ENCODE measurements at regions not wholly inside any gene's neighbourhood (a gene's known extent, or its start where the extent isn't known, plus 50 kb on each side); places are given as distances from the start of the nearest gene placed in this dataset.
"Not testable (repeated sequence)": the region's sequence is repeated elsewhere in the genome, so short reads cannot be mapped to it uniquely, and the experiment has no call there.

- no peak for DNase-seq
Observed at GRCh38 chr14:85075694-85076476, 454.1 kb upstream of the FLRT2 start.

- not testable (repeated sequence) for DNase-seq
Observed at GRCh38 chr14:85077716-85078115, 452.2 kb upstream of the FLRT2 start.

DNA sequence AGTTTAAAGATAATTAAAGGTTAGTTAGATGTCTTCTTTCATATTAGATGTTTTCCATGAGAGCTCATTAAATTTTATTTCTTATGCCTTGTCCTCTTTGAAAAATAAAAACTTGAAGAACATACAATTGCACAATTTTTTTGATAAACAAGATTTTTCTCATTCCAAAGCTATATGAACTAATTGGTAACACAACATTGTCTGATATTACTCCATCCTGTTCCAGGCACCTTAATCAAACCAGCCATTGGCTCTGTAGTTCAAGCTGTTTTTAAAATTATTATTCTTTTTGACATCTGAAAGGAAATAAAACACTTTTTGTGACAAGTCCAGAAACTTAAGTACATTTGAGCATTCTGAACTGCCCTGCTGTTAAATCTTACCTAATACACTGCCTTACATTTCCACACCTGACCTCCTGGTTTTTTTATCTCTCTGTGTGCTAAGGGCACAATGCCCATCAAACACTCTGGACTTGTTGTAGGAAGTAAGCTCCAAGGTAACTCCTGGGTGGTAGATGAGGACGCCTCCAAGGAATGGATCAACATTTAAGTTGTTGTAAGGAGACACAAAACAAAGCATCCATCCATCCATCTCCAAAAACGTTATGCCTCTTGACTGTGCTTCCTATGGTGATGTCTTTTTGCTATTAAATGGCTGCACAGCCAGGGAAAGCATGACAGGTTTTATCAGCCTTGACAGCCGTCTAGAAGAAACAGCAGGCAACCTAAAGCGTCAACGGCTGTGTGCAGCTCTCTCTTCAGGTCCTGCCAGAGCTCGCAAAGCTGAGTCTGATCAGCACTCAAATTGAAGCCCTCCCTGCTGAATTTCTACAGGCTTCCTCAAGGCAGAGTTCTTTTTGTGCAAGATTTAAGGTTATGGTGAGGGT, 449.9 kb upstream of the FLRT2 start:
- no peak for DNase-seq

DNA sequence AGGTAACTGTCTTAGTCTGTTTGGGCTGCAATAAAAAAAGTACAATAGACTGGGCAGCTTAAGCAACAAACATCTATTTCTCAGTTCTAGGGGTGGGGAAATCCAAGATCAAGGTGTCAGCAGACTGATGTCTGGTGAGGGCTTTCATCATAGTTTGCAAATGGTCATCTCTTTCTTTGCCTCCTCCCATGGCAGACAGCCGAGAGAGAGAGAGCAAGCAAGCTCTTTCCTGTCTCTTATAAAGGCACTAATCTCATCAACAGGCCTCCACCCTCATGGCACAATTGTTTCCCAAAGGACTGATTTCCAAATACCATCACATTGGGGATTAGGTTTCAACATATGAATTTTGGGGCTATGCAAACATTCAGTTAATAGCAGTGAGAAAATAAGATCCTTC, 445.6 kb upstream of the FLRT2 start:
- no peak for DNase-seq

DNA sequence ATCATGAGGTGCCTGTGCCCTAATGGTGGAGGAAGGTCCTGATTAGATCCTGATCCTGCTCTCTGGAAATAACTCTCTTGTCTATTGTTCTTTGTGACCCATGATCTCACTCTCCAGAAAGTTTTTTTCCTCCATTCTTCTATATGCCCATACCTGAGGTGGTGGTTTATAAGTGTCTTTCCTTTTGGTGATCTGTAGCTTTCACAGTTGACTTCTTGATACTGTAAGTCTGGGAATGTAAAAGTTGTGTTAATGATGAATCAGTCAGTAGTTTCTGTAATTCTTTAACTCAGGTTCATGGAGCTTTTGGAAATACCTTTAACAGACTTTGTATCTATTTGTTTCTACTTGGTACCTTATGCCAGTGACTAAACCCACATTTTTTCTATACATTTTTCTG, 444.0 kb upstream of the FLRT2 start:
- no peak for DNase-seq

DNA sequence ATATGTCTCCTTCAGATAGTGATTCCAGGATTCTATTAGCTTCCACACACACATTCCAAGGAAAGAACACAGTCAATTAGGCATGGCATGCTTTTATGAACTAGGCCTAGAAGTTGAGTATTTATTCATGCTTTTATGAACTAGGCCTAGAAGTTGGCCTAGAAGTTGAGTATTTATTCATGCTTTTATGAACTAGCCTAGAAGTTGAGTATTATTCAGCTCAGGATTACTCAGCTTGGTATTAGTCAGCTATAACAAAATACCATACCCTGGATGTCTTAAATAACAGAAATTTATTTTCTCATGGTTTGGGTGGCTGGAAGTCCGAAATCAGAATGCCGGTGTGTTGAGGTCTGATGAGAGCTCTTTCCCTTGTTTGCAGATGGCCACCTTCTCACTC, 442.7 kb upstream of the FLRT2 start:
- DNase-seq = no peak

DNA sequence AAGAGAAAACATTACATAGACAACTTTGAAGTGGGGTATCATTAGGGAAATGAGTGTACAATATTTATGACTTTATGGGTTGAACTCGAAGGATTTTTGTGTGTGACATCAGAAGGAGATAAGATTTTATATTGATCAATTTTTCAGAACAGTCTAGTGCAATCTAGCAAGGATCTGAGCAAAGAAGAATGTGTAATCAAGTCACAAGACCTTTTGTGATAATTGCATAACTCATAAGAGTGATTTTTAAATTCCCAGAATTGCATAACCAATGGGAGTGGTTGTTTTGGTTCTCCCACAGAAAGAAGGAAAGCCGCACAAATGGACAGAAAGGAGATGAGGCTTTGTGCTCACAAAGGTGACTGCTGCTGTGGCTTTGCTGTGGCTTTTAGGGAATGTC, 441.8 kb upstream of the FLRT2 start:
- no peak for DNase-seq

GRCh38 chr14:85090681-85091080, 439.3 kb upstream of the FLRT2 start:
- no peak for DNase-seq

DNA sequence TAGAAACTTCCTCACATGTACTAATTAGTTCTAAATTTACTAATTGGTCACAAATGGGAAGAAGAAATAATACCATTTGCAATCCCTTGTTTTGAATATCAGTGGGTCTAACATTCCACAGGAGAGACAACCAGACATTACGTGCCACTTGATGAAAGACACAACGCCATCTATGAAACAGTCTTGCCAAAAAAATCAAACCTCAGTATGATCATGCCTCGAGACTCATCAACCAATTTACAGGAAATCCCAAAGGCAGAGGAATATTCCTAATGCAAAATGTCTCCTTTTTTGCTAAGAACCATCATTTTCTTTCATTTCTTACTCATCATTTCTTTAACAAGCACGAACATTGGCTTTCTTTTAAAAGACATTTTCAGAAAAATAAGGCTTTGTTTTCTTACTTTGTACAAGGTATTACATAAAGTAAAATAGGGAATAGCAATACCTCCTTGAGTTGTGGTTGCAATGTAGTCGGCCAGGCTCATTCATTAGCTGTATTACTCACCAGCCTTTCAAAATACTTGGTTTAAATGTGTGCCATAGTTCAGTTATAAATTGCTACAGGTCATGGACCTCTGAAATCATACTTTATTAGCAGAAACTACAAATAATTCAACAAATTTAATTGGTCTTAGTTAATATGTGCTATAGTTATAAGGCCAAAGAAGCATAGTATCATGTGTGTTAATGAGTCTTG, 436.2 kb upstream of the FLRT2 start:
- DNase-seq = no peak

DNA sequence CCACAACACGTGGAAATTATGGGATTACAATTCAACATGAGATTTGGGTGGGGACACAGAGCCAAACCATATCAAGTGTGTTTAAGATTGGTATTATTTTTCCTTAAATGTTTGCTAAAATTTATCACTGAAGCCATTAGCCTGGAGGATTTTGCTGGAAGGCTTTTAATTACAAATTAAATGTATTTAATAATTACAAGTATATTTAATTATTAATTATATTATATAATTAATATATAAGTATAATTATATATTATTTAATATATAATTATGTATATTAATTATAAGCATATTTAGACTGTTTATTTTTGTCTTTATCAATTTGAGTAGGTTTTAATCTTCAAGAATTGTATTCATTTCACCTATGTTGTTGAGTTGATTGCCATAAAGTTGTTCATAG, 427.4 kb upstream of the FLRT2 start:
- DNase-seq = no peak

DNA sequence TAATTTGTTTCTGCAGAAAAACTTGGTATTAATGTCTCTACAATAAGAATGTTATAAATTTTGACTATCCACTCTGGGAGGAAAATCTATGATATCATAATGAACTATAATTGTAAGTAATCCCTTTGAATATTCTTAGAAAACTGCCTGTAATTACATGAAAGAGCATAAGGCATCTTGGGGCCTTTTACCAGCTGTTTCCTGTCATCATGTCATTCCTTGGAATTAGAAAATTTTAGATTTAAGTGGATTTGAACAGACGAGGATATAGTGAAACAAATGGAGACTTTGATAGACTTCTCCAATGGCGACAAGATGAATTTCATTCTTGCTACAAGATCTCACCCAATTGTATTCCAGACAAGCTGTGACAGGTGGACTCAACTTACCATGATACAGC, 423.4 kb upstream of the FLRT2 start:
- DNase-seq = no peak

DNA sequence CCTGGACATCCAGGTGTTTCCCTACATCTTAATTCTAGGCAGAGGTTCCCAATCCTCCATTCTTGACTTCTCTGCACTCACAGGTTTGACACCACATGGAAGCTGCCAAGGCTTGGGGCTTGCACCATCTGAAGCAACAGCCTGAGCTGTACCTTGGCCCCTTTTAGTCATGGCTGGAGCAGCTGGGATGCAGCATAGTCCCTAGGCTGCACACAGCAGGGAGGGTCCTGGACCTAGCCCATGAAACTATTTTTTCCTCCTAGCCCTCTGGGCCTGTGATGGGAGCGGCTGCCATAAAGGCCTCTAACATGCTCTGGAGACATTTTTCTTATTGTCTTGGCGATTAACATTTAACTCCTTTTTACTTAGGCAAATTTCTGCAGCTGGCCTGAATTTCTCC, 417.2 kb upstream of the FLRT2 start:
- DNase-seq = no peak

- no peak for DNase-seq
Observed at GRCh38 chr14:85115921-85116320, 414.0 kb upstream of the FLRT2 start.

- no peak for DNase-seq
Observed at GRCh38 chr14:85118274-85118673, 411.7 kb upstream of the FLRT2 start.

DNA sequence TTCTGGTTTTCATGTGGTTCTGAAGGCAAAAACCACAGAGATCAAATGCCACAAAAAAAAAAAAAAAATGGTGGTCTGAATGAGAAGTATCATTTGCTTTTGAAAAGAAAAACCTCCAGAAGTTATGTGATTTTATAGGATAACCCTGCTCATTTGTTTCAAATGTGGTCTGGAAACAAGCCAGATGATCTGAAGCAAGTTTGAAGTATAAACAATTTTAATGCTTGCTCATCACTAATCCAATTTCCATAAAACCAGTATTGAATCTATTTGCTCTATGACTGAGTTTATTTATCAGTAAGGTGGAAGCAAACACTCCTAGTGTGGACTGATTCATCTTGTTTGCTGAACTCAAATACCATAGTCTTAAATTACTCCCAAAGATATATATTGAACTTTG, 407.3 kb upstream of the FLRT2 start:
- no peak for DNase-seq

DNA sequence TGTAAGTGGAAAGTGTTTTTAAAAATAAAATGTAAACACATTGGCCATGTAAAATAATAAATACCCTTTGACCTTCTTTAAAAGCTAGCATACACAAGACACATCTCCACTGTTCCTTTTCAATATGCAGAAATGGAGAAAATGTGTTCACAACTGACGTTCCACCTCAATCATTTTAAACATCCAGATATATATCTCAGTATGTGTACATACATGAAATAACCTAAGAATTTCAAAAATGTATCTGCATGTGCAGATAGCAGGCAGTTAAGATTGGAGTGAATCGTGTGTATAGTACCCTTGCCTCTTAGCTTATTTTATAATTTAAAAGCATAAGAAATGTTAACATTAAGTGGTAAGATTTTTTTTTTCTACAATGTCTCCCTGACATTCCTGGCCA, 406.2 kb upstream of the FLRT2 start:
- DNase-seq = no peak

DNA sequence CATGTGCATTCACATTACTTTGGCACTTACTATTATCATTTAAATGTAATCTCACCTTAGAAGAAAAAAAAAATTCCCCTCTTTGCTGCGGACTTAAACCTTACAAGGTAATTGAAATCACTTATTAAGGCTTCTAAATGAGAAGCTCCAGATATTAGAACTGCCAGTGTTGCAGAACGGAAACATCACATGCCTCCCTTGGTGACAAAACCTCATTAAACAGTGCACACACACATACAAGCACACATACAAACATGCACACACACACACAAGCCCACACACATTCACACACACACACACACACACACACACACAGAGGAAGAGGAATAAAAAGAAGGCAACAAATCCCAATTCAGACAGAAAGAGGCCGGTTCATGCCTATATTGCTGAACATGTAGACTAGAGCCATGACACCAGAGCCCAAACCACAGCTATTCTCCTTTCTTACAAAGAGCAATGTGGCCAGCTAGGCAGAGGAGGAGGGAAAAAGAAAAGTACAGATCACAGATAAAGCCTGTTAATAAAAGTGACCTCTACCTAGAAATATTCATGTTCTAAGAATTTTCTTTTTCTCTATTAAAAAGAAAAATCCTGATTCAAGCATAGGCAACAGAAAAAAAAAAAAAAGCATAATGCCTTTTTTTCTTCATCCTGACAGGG, 405.2 kb upstream of the FLRT2 start:
- no peak for DNase-seq

- DNase-seq = no peak
Observed at GRCh38 chr14:85125291-85125670, 404.7 kb upstream of the FLRT2 start.

- DNase-seq = no peak
Observed at GRCh38 chr14:85129921-85130320, 400.0 kb upstream of the FLRT2 start.

GRCh38 chr14:85131226-85131922, 398.6 kb upstream of the FLRT2 start:
- no peak for DNase-seq

- no peak for DNase-seq
Observed at GRCh38 chr14:85142982-85143381, 387.0 kb upstream of the FLRT2 start.

GRCh38 chr14:85146779-85147178, 383.2 kb upstream of the FLRT2 start:
- DNase-seq = no peak
